HL-60 (cell line): ENCODE measurements at regions not wholly inside any gene's neighbourhood (a gene's known extent, or its start where the extent isn't known, plus 50 kb on each side); places are given as distances from the start of the nearest gene placed in this dataset.

ENCODE experiments used
- CTCF ChIP-seq: IDR thresholded peaks from one replicate; pipeline ENCODE4 v1.5.1; 2011; ENCODE audit warnings: low read length, control low read depth, inconsistent platforms; ENCODE audit not compliant: insufficient read depth
- REST ChIP-seq: IDR thresholded peaks from 2 replicates; pipeline ENCODE4 v1.6.1; 2012; ENCODE audit warnings: low read depth; ENCODE audit not compliant: insufficient replicate concordance

GRCh38 chr3:111248406-111248805 is 176.8 kb downstream of the NECTIN3 start:
- TF ChIP-seq CTCF: no peak
- TF ChIP-seq REST: no peak
